ENCODE measurements at regions not wholly inside any gene's neighbourhood (a gene's known extent, or its start where the extent isn't known, plus 50 kb on each side); places are given as distances from the start of the nearest gene placed in this dataset.

DNA sequence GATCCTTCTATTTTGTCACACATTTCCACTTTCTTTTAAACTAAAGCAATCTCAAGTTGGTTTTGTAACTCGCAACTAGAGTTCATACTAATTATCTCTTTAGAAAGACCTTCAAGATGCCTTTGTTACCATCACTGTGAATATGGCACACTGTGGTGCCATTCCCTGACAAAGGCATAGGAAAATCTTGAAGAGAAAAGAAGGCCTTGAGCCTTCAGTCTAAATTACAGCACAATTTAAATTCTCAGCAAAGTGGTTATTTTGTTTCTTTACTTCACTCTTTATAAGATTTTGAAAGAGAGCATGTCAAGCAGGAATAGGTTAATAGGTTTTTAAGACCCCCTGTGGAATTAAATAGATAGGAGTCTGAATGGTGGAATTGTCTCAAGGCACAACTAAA is 89.0 kb upstream of the BANK1 start:
- TF ChIP-seq, protein P1, sequence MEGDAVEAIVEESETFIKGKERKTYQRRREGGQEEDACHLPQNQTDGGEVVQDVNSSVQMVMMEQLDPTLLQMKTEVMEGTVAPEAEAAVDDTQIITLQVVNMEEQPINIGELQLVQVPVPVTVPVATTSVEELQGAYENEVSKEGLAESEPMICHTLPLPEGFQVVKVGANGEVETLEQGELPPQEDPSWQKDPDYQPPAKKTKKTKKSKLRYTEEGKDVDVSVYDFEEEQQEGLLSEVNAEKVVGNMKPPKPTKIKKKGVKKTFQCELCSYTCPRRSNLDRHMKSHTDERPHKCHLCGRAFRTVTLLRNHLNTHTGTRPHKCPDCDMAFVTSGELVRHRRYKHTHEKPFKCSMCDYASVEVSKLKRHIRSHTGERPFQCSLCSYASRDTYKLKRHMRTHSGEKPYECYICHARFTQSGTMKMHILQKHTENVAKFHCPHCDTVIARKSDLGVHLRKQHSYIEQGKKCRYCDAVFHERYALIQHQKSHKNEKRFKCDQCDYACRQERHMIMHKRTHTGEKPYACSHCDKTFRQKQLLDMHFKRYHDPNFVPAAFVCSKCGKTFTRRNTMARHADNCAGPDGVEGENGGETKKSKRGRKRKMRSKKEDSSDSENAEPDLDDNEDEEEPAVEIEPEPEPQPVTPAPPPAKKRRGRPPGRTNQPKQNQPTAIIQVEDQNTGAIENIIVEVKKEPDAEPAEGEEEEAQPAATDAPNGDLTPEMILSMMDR (IDR thresholded peaks at IDR 0.05): no peak
- no peak for TF ChIP-seq POLR2AphosphoS5 (IDR thresholded peaks at IDR 0.05)
- no peak for TF ChIP-seq POLR2A (IDR thresholded peaks at IDR 0.05)
